GM18867 (cell line): ENCODE measurements at regions not wholly inside any gene's neighbourhood (a gene's known extent, or its start where the extent isn't known, plus 50 kb on each side); places are given as distances from the start of the nearest gene placed in this dataset.
"Not testable (repeated sequence)": the region's sequence is repeated elsewhere in the genome, so short reads cannot be mapped to it uniquely, and the experiment has no call there.

Experiments used
- ATAC-seq: cut with Tn5 transposase; IDR thresholded peaks from one replicate; pipeline ENCODE4 v1.9.1; 2021; ENCODE audit warnings: mild to moderate bottlenecking, moderate library complexity; ENCODE audit not compliant: unreplicated experiment

DNA sequence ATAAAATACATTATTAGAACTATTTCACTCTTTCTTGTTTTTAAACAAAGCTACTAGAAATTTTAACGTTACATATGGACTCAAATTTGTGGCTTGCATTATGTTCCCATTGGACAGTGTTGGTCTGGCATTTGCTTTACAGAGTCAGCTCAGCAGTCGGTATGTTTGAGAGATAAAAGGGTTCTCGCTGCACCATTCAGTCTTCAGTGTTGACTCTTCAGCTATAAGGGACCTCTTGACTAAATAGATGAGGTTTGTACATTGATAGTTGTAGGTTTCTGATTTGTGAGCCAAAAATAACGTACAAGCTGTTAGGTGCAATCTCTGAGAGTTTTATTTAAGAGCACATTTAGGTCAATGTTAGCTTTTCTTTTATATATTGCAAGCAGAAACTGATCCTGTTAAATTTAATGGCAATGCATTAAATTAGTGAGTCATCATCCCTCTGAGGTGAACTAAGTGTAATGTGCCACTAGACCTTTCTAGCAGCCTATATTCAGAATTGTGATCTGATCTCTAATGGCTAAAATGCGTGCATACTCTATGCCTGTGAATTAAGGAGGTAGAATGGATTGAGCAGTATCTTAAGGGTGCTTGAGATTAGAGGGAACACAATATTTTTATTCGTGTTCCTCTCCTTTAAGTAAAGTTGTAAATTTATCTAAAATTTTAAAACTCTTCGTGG lies 485.6 kb upstream of the SYNCRIP start:
- ATAC-seq = no peak

DNA sequence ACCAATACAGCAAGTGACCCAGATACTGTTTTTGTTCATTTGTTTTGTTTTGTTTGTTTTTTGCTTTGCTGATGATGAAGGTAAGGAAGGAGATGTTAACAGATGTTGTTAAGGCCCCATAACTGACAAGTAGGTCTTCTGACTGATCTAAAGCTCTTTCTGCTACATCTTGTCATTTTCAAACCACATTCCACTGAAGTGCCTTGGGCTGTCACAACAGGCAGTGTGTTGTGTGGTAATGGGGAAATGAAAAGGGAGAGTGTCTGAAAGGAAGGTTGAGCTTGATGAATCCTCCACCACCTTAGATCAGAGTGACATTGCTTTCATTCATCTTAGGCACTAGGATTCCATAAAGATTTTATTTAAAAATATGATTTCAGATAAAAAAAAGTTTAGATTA lies 479.4 kb upstream of the SYNCRIP start:
- ATAC-seq = no peak

- no peak for ATAC-seq
These were observed 475.6 kb upstream of the SYNCRIP start for GRCh38 chr6:86118271-86118670.

GRCh38 chr6:86107985-86108384 lies 465.3 kb upstream of the SYNCRIP start:
- ATAC-seq = no peak

DNA sequence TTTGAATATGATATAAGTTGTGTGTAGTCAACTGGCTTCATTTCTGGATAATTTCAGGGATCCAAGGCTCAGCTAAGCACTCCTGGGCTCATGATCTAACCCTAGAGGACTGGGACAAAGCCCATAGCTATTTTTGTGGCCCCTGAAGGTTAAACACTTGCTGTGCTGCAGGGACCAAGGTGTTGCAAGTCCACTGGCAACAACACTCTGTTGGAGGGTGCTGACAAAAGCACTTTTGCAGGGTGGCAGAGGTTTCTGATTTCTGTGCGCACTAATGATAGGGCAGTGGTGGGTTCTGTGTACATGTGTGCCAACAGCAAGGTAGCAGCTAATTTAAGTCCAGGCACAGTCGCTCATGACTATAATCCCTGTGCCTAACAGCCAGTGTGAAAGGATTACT lies 445.3 kb upstream of the SYNCRIP start:
- ATAC-seq = no peak

DNA sequence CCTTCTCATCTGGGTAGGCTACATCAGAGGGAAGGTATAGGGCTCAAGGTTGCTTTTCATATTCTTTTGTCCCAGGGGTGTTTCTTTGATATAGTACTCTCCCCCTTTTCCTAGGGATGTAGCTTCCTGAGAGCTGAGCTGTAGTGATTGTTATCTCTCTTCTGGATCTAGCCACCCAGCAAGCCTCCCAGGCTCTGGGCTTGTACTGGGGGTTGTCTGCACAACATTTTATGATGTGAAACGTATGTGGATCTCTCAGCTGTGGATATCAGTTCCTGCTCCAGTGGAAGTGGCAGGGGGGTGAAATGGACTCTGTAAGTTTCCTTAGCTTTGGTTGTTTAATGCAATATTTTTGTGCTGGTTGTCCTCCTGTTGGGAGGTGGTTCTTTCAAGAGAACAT lies 437.3 kb upstream of the SYNCRIP start:
- ATAC-seq = no peak

GRCh38 chr6:86070151-86070550 lies 427.5 kb upstream of the SYNCRIP start:
- no peak for ATAC-seq

- not testable (repeated sequence) for ATAC-seq
These were observed 422.3 kb upstream of the SYNCRIP start for GRCh38 chr6:86065002-86065401.

- ATAC-seq = not testable (repeated sequence)
These were observed 414.8 kb upstream of the SYNCRIP start for GRCh38 chr6:86057293-86057980.

DNA sequence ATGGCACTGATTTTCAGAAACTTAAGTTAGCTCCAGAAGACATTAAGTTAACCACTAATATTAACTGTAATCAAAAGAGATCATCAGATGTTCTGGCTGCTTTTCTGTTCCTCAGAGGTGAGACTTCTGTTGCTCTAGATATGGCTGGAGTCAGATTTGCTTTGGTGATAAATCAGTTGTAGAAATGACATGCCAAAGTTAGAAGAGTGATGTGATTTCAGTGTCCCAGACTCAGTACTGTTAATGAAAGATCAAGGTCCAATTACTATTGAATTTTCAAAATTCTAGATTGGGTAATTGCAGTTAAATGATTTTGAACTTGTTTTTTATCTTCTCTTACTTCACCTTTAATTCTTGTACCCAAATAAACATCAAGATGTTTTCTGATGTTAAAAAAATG lies 402.4 kb upstream of the SYNCRIP start:
- no peak for ATAC-seq

DNA sequence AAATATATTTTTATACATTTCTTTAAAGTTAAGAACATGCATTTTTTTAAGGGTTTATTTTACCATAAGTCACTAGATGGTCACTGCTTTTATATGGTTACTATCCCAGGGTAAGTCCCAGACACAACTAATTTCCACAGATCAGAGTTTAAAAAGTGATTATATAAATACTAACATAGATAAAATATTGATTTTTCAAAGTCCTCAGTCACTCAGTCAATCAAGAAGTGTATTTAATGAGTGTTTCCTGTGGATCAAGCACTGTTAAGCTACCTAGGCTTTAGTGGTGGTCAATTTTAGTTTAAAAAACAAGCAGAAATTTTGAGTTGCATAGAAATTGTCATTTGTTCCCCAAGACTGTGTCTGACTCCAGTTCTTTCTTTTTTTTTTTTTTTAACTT lies 399.5 kb upstream of the SYNCRIP start:
- ATAC-seq = no peak

GRCh38 chr6:86031713-86032112 lies 389.0 kb upstream of the SYNCRIP start:
- no peak for ATAC-seq

GRCh38 chr6:86030875-86031274 lies 388.2 kb upstream of the SYNCRIP start:
- ATAC-seq = no peak

DNA sequence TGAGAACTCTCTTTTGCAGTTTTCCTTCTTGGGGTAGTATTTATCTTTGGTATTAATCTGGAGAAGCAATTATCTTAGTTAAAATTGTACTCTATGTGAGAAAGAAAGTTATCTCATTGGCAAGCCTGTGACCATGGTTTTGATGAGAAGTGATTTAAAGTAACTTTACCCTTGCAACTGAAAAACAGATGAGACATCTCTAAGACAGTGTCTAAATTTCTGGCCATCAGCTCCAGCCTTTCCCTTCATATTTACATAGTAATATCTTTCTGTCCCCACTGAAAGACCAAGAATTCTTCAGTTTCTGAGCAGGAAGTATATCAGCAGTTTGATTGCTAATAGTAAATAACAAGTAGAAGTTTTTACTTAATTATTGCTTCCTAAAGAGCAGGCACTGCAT lies 386.1 kb upstream of the SYNCRIP start:
- no peak for ATAC-seq

DNA sequence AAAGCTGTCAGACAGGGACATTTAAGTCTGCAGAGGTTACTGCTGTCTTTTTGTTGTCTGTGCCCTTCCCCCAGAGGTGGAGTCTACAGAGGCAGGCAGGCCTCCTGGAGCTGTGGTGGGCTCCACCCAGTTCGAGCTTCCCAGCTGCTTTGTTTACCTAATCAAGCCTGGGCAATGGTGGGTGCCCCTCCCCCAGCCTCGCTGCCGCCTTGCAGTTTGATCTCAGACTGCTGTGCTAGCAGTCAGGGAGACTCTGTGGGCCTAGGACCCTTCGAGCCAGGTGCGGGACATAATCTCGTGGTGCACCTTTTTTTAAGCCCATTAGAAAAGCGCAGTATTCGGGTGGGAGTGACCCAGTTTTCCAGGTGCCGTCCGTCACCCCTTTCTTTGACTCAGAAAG lies 384.2 kb upstream of the SYNCRIP start:
- not testable (repeated sequence) for ATAC-seq

DNA sequence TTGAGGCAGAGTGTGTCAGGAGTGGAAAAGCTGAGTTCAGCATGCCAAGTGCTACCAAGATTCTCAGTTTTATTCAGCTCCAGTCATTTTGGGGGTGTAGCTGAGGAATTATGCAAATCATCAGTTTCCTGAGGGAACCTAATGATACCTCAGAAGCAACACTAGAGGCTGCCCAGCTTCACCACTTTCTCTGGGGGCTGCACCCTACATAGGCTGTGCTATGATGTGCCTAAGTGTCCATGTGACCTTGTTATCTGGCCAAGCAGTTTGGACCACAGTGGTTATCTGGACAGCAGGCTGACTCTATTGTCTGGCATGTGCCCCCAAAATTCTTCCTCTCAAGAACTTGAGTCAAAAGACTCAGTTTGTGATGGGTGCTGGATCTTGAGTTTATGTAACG lies 374.6 kb upstream of the SYNCRIP start:
- peak; percentile 84 for ATAC-seq

DNA sequence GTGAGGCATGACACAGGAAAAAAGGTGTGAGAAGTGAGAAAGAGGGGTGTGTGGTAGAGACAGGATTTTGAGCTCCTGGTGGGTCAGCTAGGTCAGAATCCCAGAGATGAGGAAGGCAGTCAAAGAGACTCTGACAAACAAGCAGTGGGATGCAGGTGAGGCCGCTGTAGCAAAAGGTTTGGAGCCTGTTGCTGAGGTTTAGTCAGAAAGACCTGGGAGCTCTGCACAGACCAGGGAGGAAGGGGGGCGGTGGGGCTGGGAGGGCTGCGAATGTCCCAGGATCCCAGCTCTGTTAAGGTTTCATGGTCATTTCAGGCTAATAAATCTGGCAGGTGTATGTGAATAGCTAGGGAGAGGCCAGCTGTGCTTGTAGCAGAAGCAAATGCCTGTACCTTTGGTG lies 373.9 kb upstream of the SYNCRIP start:
- no peak for ATAC-seq

DNA sequence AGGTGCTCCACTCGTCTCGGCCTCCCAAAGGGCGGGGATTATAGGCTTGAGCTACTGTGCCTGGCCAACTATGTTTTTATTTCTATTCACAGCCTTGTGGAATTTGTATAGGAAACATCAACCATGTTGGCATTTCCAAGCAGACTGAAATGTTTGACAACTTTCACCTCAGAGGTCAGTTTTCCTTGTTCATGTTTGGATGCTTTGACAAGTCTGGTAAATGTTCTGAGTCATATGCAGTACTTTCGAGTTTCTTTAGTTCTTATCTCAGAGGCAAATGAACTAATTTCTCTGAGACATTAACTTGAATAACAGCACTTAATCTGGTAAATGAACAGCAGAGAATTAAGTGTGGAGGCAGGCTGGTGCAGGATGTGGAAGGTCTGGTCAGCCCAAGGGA lies 373.4 kb upstream of the SYNCRIP start:
- no peak for ATAC-seq

DNA sequence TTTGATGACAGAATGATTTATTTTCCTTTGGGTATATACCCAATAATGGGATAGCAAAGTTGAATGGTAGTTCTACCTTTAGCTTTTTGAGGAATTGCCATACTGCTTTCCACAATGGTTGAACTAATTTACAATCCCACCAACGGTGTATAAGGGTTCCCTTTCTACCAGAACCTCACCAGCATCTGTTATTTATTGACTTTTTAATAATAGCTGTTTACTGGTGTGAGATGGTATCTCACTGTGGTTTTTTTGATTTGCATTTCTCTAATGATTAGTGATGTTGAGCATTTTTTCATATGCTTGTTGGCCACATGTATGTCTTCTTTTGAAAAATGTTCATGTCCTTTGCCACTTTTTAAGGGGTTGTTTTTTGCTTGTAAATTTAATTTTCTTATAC lies 370.3 kb upstream of the SYNCRIP start:
- ATAC-seq = peak; percentile 43

DNA sequence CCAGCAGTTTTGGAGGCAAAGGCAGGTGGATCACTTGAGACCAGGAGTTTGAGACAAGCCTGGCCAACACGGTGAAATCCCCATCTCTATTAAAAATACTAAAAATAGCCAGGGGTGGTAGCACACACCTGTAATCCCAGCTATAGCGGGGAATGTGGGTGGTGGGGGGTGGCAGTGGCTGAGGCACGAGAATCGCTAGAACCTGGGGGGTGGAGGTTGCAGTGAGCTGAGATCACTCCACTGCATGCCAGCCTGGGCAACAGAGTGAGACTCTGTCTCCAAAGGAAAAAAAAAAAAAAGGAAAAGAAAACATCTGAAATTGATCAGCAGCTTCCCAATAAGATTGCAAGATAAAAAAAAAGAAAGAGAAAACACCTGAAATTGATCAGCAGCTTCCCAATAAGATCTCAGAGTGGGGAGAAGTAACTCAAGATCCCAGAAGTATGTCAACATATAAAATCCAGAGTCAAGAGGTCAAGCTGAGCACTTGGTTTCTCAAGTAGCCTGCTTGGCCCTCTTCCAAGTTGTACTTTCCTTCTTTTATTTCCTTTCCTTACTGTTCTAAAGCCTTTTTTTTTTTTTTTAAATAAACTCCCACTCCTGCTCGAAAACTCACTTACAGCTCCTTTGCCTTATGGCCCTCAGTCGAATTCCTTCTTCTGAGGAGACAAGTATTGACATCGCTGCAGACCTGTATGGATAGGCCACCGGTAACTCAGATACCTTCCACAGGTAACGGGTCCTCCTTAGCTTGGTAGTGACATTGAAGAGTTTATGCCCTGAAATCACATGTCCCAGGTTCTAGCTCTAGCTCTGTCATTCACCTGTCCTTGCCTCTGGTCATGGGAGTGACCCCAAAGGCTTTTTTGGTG lies 368.5 kb upstream of the SYNCRIP start:
- ATAC-seq = no peak

DNA sequence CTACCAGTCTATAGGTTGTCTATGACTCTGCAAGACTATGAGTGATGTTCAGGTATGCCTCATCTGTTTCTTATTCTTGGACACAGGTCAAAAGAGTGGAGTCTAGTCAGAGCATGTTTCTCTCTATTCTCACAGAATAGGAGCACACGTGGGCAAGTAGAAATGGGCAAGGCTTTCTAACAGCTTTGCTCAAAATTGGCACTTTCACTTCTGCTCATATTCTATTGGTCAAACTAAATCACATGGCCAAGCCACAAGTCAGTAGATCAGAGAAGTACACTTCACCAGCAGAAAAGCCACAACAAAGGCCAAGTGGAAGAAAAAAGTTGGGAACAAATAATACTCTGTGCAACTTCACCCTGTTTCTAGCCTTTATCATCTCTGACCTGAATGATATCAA lies 354.5 kb upstream of the SYNCRIP start:
- peak; percentile 93 for ATAC-seq

- no peak for ATAC-seq
These were observed 353.3 kb upstream of the SYNCRIP start for GRCh38 chr6:85996034-85996375.
